ENCODE measurements at regions not wholly inside any gene's neighbourhood (a gene's known extent, or its start where the extent isn't known, plus 50 kb on each side); places are given as distances from the start of the nearest gene placed in this dataset.

DNA sequence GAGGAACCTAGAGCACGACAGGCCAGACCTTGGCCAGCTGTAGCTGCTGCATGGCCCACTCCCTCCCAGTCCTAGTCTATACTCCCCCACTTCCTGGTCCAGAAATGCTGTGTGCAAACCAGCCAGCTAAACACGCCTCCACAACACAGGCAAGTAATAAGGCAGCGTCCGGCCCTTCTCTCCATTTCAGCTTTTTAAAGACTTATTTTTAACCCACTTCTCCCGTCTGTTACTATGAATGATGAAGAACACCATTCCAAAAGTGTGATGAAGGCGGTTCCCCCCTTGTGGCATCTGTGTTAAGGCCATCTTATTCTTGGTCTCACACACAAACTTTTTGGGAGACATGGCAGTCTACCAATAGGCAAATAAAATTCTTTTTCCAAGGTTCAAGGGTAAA, 164.1 kb upstream of the CHRNA7 start:
- TF ChIP-seq SETDB1 (IDR thresholded peaks at IDR 0.05; ENCODE audit: insufficient read length, low read length) (no peak), ZNF324 (tag by site-specific recombination; IDR thresholded peaks at IDR 0.05) (no peak), YY1 (tag by site-specific recombination; IDR thresholded peaks at IDR 0.05) (no peak), ZNF837 (tag by site-specific recombination; IDR thresholded peaks at IDR 0.05) (no peak), ZNF530 (tag by site-specific recombination; IDR thresholded peaks at IDR 0.05; ENCODE audit: low read depth) (no peak), ZNF19 (tag by site-specific recombination; IDR thresholded peaks at IDR 0.05; ENCODE audit: low read depth) (no peak), ZNF510 (tag by site-specific recombination; IDR thresholded peaks at IDR 0.05; ENCODE audit: insufficient replicate concordance) (no peak)
- TF ChIP-seq, protein P1, sequence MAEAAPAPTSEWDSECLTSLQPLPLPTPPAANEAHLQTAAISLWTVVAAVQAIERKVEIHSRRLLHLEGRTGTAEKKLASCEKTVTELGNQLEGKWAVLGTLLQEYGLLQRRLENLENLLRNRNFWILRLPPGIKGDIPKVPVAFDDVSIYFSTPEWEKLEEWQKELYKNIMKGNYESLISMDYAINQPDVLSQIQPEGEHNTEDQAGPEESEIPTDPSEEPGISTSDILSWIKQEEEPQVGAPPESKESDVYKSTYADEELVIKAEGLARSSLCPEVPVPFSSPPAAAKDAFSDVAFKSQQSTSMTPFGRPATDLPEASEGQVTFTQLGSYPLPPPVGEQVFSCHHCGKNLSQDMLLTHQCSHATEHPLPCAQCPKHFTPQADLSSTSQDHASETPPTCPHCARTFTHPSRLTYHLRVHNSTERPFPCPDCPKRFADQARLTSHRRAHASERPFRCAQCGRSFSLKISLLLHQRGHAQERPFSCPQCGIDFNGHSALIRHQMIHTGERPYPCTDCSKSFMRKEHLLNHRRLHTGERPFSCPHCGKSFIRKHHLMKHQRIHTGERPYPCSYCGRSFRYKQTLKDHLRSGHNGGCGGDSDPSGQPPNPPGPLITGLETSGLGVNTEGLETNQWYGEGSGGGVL (tag by site-specific recombination; IDR thresholded peaks at IDR 0.05) = no peak
- TF ChIP-seq, protein P2, sequence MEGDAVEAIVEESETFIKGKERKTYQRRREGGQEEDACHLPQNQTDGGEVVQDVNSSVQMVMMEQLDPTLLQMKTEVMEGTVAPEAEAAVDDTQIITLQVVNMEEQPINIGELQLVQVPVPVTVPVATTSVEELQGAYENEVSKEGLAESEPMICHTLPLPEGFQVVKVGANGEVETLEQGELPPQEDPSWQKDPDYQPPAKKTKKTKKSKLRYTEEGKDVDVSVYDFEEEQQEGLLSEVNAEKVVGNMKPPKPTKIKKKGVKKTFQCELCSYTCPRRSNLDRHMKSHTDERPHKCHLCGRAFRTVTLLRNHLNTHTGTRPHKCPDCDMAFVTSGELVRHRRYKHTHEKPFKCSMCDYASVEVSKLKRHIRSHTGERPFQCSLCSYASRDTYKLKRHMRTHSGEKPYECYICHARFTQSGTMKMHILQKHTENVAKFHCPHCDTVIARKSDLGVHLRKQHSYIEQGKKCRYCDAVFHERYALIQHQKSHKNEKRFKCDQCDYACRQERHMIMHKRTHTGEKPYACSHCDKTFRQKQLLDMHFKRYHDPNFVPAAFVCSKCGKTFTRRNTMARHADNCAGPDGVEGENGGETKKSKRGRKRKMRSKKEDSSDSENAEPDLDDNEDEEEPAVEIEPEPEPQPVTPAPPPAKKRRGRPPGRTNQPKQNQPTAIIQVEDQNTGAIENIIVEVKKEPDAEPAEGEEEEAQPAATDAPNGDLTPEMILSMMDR (tag by site-specific recombination; IDR thresholded peaks at IDR 0.05) = no peak
- TF ChIP-seq, protein P3, sequence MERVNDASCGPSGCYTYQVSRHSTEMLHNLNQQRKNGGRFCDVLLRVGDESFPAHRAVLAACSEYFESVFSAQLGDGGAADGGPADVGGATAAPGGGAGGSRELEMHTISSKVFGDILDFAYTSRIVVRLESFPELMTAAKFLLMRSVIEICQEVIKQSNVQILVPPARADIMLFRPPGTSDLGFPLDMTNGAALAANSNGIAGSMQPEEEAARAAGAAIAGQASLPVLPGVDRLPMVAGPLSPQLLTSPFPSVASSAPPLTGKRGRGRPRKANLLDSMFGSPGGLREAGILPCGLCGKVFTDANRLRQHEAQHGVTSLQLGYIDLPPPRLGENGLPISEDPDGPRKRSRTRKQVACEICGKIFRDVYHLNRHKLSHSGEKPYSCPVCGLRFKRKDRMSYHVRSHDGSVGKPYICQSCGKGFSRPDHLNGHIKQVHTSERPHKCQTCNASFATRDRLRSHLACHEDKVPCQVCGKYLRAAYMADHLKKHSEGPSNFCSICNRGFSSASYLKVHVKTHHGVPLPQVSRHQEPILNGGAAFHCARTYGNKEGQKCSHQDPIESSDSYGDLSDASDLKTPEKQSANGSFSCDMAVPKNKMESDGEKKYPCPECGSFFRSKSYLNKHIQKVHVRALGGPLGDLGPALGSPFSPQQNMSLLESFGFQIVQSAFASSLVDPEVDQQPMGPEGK (tag by site-specific recombination; IDR thresholded peaks at IDR 0.05) = no peak

Measured in HEK293 (cell line).